GM12878 (cell line): ENCODE measurements at regions not wholly inside any gene's neighbourhood (a gene's known extent, or its start where the extent isn't known, plus 50 kb on each side); places are given as distances from the start of the nearest gene placed in this dataset.

ENCODE experiments used
- ATAC-seq: fragments of 200-7000 bp; cut with Tn5 transposase; 3 replicates; pipeline ENCODE4 v1.9.1; 2020; ENCODE audit warnings: mild to moderate bottlenecking, moderate library complexity
- BruUV-seq: library from RNA; stranded (reverse); fragments of 400-500 nt; replicated peaks from 2 replicates; lab custom pipeline; 2021; lab: Mats Ljungman, UMichigan
- CTCF ChIA-PET: fragments of 300-600 bp; sonication (Branson Sonifier 250); formaldehyde crosslinking; extraction: SDS; loops from one replicate; lab custom pipeline; 2021; ENCODE audit warnings: inconsistent platforms; lab: Yijun Ruan, JAX
- POLR2A ChIA-PET: fragments of 350-600 bp; formaldehyde crosslinking; extraction: SDS; loops from one replicate; lab custom pipeline; 2021; ENCODE audit warnings: inconsistent platforms; lab: Charles Lee
- RAD21 ChIA-PET: fragments of 300-600 bp; sonication (Branson Sonifier 250); formaldehyde crosslinking; loops from one replicate; lab custom pipeline; 2023; ENCODE audit warnings: antibody characterized with exemption; ENCODE audit not compliant: unreplicated experiment; lab: Charles Lee
- SMC1A ChIA-PET: fragments of 300-600 bp; sonication (Branson Sonifier 250); formaldehyde crosslinking; loops from one replicate; lab custom pipeline; 2023; ENCODE audit not compliant: unreplicated experiment, uncharacterized antibody; lab: Charles Lee
- DNase-seq: peaks from one replicate; pipeline ENCODE4 v3.0.0-alpha.2; 2011; ENCODE audit warnings: low read depth, low spot score
- FAIRE-seq: peaks from 3 replicates; lab custom pipeline; 2011; peaks lifted over from hg19 to GRCh38; lab: Jason Lieb, UNC
- H2AFZ ChIP-seq: 2 replicates; pipeline ENCODE4 v1.6.0; 2011; ENCODE audit warnings: low read depth, low read length, control low read depth; ENCODE audit not compliant: control insufficient read depth
- H3K27ac ChIP-seq: 2 replicates; pipeline ENCODE4 v1.5.1; 2011; ENCODE audit warnings: control low read depth; ENCODE audit not compliant: control insufficient read depth, insufficient read depth
- H3K27me3 ChIP-seq, 2 experiments: replicated peaks in 1 of 2; 2 replicates each; pipeline versions ENCODE4 v1.6.0 to v1.6.1; 2011; ENCODE audit warnings: low read length in 1 of 2; ENCODE audit not compliant: control insufficient read depth in 2 of 2, insufficient read depth in 2 of 2
- H3K36me3 ChIP-seq, 2 experiments: 2 replicates each; pipeline ENCODE4 v1.5.1; 2011; ENCODE audit warnings: low read length in 1 of 2; ENCODE audit not compliant: control insufficient read depth in 2 of 2, insufficient read depth in 2 of 2
- H3K4me1 ChIP-seq: 2 replicates; pipeline ENCODE4 v1.6.1; 2011; ENCODE audit warnings: mild to moderate bottlenecking, low read length, moderate library complexity, mixed read lengths; ENCODE audit not compliant: control insufficient read depth, insufficient read depth
- H3K4me2 ChIP-seq: 2 replicates; pipeline ENCODE4 v1.6.0; 2011; ENCODE audit warnings: control low read depth; ENCODE audit not compliant: control insufficient read depth, insufficient read depth
- H3K4me3 ChIP-seq: fragments of 200-600 bp; sonication (generic); 2 replicates; pipeline ENCODE4 v1.5.1; 2016
- H3K79me2 ChIP-seq: 2 replicates; pipeline ENCODE4 v1.6.0; 2011; ENCODE audit warnings: low read length; ENCODE audit not compliant: control insufficient read depth, insufficient read depth
- H3K9ac ChIP-seq: 2 replicates; pipeline ENCODE4 v1.8.0; 2011; ENCODE audit warnings: low read length, control low read depth, mixed read lengths; ENCODE audit not compliant: control insufficient read depth, insufficient read depth
- H3K9me3 ChIP-seq: replicated peaks from 3 replicates; pipeline ENCODE4 v1.5.1; 2011; ENCODE audit warnings: mild to moderate bottlenecking, low read length; ENCODE audit not compliant: control insufficient read depth, insufficient read depth
- H4K20me1 ChIP-seq: 2 replicates; pipeline ENCODE4 v1.6.0; 2011; ENCODE audit not compliant: control insufficient read depth, insufficient read depth
- BMI1 ChIP-seq: fragments of 450-650 bp; IDR thresholded peaks from 2 replicates; pipeline ENCODE4 v1.6.1; 2016; ENCODE audit warnings: mild to moderate bottlenecking, moderate library complexity, borderline replicate concordance
- CBFB ChIP-seq: IDR thresholded peaks from 2 replicates; pipeline ENCODE4 v1.6.1; 2016; ENCODE audit warnings: antibody characterized with exemption, low read depth
- HDAC6 ChIP-seq: fragments of 200-600 bp; sonication (generic); IDR thresholded peaks from one replicate; pipeline ENCODE4 v1.8.0; 2017; ENCODE audit warnings: antibody characterized with exemption; ENCODE audit not compliant: unreplicated experiment
- NBN ChIP-seq: fragments of 450-650 bp; IDR thresholded peaks from 2 replicates; pipeline ENCODE4 v1.6.1; 2016
- NRF1 ChIP-seq: conservative IDR thresholded peaks from 2 replicates; pipeline ENCODE4 v1.6.1; 2011; ENCODE audit warnings: mild to moderate bottlenecking, low read depth, low read length, improper control_type of control experiment
- SMAD5 ChIP-seq: IDR thresholded peaks from 2 replicates; pipeline ENCODE4 v1.6.1; 2016; ENCODE audit warnings: antibody characterized with exemption, low read depth
- WGBS: methylation state at CpG from one replicate; pipeline ENCODE4 v1.1.6; 2016; ENCODE audit warnings: low lambda C conversion rate; ENCODE audit not compliant: insufficient replicate concordance, insufficient coverage; ENCODE audit errors: missing lambda C conversion rate; 5-methylcytosine and 5-hydroxymethylcytosine counted together
- in situ Hi-C: fragments of 300-500 bp; cut with MboI; formaldehyde crosslinking; loops from 9 replicates; pipeline ENCODE4 v1.14.3; 2018; ENCODE audit warnings: mixed read lengths
- intact Hi-C: fragments of 100-400 bp; cut with micrococcal nuclease; formaldehyde crosslinking; loops from one replicate; pipeline ENCODE4 v1.14.2; 2022; ENCODE audit not compliant: unreplicated experiment
- TF ChIP-seq, protein P1 (sequence below): fragments of 450-650 bp; IDR thresholded peaks from 2 replicates; pipeline ENCODE4 v1.6.1; 2017; ENCODE audit warnings: borderline replicate concordance
- TF ChIP-seq, protein P2 (sequence below): fragments of 450-650 bp; IDR thresholded peaks from 2 replicates; pipeline ENCODE4 v1.6.1; 2018; ENCODE audit warnings: mild to moderate bottlenecking, low read depth, moderate library complexity; ENCODE audit not compliant: partially characterized antibody
- TF ChIP-seq, protein P3 (sequence below): fragments of 450-650 bp; formaldehyde crosslinking; IDR thresholded peaks from 2 replicates; pipeline ENCODE4 v1.4.0; 2022; ENCODE audit warnings: mild to moderate bottlenecking, moderate library complexity

GRCh38 chr5:122607818-122608217 lies 167.1 kb upstream of the SNX2 start:
- no peaks in the 10 kb centered on the region for H3K4me1 ChIP-seq
- no peaks in the 10 kb centered on the region for H3K27me3 ChIP-seq
- BruUV-seq: no TSS peak
- 46% methylated on average over 3 of the region's 3 CpGs for WGBS
- no peak for FAIRE-seq
- intact Hi-C loops: no loop called here
- no peaks in the 10 kb centered on the region for H3K79me2 ChIP-seq
- H2AFZ ChIP-seq: no peak overlapping the region
- CTCF ChIA-PET: no interaction called here
- in situ Hi-C loops: no loop called here
- no peak overlapping the region for H3K27ac ChIP-seq
- ATAC-seq: no peak
- SMC1A ChIA-PET: interaction anchor here (0.9 kb wide), 1 partner anchor 10 kb away, joined by 3 read pairs; no protein-coding TSS in a partner anchor
- no peaks in the 10 kb centered on the region for H3K9me3 ChIP-seq
- POLR2A ChIA-PET: interaction anchor here (0.6 kb wide), 1 partner anchor 891 kb away, joined by 4 read pairs; no protein-coding TSS in a partner anchor
- TF ChIP-seq NBN: no peak
- TF ChIP-seq SMAD5: no peak
- TF ChIP-seq HDAC6: no peak
- TF ChIP-seq, protein P1, sequence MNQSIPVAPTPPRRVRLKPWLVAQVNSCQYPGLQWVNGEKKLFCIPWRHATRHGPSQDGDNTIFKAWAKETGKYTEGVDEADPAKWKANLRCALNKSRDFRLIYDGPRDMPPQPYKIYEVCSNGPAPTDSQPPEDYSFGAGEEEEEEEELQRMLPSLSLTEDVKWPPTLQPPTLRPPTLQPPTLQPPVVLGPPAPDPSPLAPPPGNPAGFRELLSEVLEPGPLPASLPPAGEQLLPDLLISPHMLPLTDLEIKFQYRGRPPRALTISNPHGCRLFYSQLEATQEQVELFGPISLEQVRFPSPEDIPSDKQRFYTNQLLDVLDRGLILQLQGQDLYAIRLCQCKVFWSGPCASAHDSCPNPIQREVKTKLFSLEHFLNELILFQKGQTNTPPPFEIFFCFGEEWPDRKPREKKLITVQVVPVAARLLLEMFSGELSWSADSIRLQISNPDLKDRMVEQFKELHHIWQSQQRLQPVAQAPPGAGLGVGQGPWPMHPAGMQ: no peak
- TF ChIP-seq CBFB: no peak
- TF ChIP-seq, protein P2, sequence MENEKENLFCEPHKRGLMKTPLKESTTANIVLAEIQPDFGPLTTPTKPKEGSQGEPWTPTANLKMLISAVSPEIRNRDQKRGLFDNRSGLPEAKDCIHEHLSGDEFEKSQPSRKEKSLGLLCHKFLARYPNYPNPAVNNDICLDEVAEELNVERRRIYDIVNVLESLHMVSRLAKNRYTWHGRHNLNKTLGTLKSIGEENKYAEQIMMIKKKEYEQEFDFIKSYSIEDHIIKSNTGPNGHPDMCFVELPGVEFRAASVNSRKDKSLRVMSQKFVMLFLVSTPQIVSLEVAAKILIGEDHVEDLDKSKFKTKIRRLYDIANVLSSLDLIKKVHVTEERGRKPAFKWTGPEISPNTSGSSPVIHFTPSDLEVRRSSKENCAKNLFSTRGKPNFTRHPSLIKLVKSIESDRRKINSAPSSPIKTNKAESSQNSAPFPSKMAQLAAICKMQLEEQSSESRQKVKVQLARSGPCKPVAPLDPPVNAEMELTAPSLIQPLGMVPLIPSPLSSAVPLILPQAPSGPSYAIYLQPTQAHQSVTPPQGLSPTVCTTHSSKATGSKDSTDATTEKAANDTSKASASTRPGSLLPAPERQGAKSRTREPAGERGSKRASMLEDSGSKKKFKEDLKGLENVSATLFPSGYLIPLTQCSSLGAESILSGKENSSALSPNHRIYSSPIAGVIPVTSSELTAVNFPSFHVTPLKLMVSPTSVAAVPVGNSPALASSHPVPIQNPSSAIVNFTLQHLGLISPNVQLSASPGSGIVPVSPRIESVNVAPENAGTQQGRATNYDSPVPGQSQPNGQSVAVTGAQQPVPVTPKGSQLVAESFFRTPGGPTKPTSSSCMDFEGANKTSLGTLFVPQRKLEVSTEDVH: no peak
- no peak for TF ChIP-seq NRF1
- TF ChIP-seq, protein P3, sequence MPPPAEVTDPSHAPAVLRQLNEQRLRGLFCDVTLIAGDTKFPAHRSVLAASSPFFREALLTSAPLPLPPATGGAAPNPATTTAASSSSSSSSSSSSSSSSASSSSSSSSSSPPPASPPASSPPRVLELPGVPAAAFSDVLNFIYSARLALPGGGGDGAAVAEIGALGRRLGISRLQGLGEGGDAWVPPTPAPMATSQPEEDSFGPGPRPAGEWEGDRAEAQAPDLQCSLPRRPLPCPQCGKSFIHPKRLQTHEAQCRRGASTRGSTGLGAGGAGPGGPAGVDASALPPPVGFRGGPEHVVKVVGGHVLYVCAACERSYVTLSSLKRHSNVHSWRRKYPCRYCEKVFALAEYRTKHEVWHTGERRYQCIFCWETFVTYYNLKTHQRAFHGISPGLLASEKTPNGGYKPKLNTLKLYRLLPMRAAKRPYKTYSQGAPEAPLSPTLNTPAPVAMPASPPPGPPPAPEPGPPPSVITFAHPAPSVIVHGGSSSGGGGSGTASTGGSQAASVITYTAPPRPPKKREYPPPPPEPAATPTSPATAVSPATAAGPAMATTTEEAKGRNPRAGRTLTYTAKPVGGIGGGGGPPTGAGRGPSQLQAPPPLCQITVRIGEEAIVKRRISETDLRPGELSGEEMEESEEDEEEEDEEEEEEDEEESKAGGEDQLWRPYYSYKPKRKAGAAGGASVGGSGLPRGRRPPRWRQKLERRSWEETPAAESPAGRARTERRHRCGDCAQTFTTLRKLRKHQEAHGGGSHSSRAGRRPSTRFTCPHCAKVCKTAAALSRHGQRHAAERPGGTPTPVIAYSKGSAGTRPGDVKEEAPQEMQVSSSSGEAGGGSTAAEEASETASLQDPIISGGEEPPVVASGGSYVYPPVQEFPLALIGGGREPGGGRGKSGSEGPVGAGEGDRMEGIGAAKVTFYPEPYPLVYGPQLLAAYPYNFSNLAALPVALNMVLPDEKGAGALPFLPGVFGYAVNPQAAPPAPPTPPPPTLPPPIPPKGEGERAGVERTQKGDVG (CRISPR knock-in tag): no peak
- TF ChIP-seq BMI1: no peak
- no peak overlapping the region for H3K4me3 ChIP-seq
- no peaks in the 10 kb centered on the region for H3K36me3 ChIP-seq
- RAD21 ChIA-PET: no interaction called here
- DNase-seq: no peak
- H3K4me2 ChIP-seq: no peak overlapping the region
- H4K20me1 ChIP-seq: no peaks in the 10 kb centered on the region
- H3K9ac ChIP-seq: no peak overlapping the region
